NCI-H1048 (cell line): ENCODE measurements at regions not wholly inside any gene's neighbourhood (a gene's known extent, or its start where the extent isn't known, plus 50 kb on each side); places are given as distances from the start of the nearest gene placed in this dataset.
"Not testable (repeated sequence)": the region's sequence is repeated elsewhere in the genome, so short reads cannot be mapped to it uniquely, and the experiment has no call there.

ENCODE experiments used
- DNase-seq: peaks from one replicate; lab custom pipeline; 2025; lab: John Stamatoyannopoulos, UW

GRCh38 chr2:123717636-123718334 is 307.3 kb upstream of the CNTNAP5 start:
- DNase-seq = no peak

- peak; percentile 67 for DNase-seq
These were observed 304.3 kb upstream of the CNTNAP5 start for GRCh38 chr2:123720760-123721159.

- DNase-seq = no peak
These were observed 301.4 kb upstream of the CNTNAP5 start for GRCh38 chr2:123723706-123724105.

- no peak for DNase-seq
These were observed 292.5 kb upstream of the CNTNAP5 start for GRCh38 chr2:123732563-123732962.

GRCh38 chr2:123737371-123737770 is 287.7 kb upstream of the CNTNAP5 start:
- DNase-seq = no peak

GRCh38 chr2:123738643-123739042 is 286.4 kb upstream of the CNTNAP5 start:
- DNase-seq = no peak

GRCh38 chr2:123746006-123746405 is 279.1 kb upstream of the CNTNAP5 start:
- no peak for DNase-seq

GRCh38 chr2:123747326-123747725 is 277.8 kb upstream of the CNTNAP5 start:
- DNase-seq = no peak

- no peak for DNase-seq
These were observed 262.9 kb upstream of the CNTNAP5 start for GRCh38 chr2:123762221-123762620.

- DNase-seq = no peak
These were observed 256.9 kb upstream of the CNTNAP5 start for GRCh38 chr2:123768233-123768632.

GRCh38 chr2:123769001-123769400 is 256.1 kb upstream of the CNTNAP5 start:
- DNase-seq = no peak

- DNase-seq = no peak
These were observed 253.9 kb upstream of the CNTNAP5 start for GRCh38 chr2:123770996-123771720.

- no peak for DNase-seq
These were observed 253.0 kb upstream of the CNTNAP5 start for GRCh38 chr2:123771928-123772632.

- DNase-seq = no peak
These were observed 248.0 kb upstream of the CNTNAP5 start for GRCh38 chr2:123777116-123777515.

- DNase-seq = no peak
These were observed 241.9 kb upstream of the CNTNAP5 start for GRCh38 chr2:123783164-123783563.

- no peak for DNase-seq
These were observed 239.8 kb upstream of the CNTNAP5 start for GRCh38 chr2:123785332-123785731.

- DNase-seq = no peak
These were observed 233.9 kb upstream of the CNTNAP5 start for GRCh38 chr2:123791207-123791606.

- no peak for DNase-seq
These were observed 233.4 kb upstream of the CNTNAP5 start for GRCh38 chr2:123791684-123792083.

- not testable (repeated sequence) for DNase-seq
These were observed 221.0 kb upstream of the CNTNAP5 start for GRCh38 chr2:123804126-123804525.

- not testable (repeated sequence) for DNase-seq
These were observed 219.3 kb upstream of the CNTNAP5 start for GRCh38 chr2:123805746-123806145.

GRCh38 chr2:123808243-123808642 is 216.8 kb upstream of the CNTNAP5 start:
- no peak for DNase-seq

- DNase-seq = no peak
These were observed 213.2 kb upstream of the CNTNAP5 start for GRCh38 chr2:123811846-123812245.

GRCh38 chr2:123816203-123816602 is 208.9 kb upstream of the CNTNAP5 start:
- no peak for DNase-seq
